HG03565 (cell line): ENCODE measurements at regions not wholly inside any gene's neighbourhood (a gene's known extent, or its start where the extent isn't known, plus 50 kb on each side); places are given as distances from the start of the nearest gene placed in this dataset.

Source experiments
- ATAC-seq: cut with Tn5 transposase; IDR thresholded peaks from one replicate; pipeline ENCODE4 v1.9.1; 2021; ENCODE audit warnings: mild to moderate bottlenecking, moderate library complexity; ENCODE audit not compliant: unreplicated experiment

GRCh38 chr3:180282386-180282785 is 245.6 kb upstream of the PEX5L start:
- no peak for ATAC-seq

GRCh38 chr3:180283251-180283650 is 246.5 kb upstream of the PEX5L start:
- ATAC-seq: no peak

DNA sequence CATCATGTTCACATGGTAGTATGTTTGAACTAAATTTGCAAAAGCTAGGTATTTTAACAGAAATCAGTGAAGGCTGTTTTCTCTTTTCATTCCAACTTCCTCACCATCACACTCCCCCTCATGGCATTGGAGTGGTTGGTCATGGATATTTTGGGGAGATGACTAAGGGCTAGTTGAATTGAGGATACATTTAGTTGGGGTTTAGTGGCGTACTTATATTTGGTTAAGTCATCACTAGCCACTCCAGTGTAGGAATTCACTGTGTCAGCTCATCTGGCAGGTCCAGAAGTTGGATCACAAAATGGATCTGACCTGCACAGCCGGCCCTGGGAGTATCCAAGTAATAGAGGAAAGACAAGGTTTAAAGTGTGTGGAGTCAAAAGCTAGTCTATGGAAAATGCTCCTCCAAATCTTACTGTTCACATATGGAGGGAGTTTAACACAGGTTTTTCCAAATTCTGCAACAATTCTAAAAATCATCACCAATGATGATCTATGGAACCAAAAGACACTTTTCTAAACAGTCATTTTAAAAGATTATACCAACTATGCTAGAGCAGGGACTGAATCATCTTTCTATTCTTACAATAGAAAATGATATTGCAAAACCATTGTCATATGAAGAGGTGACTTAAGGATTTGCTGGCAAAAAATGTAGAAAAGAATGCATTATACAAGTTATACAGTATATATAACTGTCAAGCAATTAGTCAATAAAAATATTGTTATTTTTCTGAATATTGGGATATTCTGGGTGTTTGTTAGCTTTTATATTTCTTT is 247.8 kb upstream of the PEX5L start:
- ATAC-seq: no peak

GRCh38 chr3:180287703-180288102 is 251.0 kb upstream of the PEX5L start:
- no peak for ATAC-seq

DNA sequence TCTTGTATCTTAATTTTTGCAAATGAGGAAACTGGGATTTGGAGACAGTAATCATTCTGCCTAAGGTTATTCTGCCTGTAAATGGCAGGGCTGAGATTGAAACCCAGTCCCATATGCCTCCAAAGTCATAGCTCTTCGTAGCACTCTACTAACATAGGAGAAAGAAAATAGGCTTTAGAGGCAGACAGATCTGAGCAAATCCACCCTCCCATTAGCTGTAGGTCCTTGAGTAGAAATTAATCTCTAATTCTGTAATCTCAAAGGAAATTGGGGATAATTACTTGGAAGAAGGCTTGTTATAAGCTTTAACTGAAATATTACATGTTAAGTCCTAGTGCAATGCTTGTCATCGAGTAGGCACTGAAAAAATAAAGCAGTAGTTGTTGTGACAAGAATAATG is 252.1 kb upstream of the PEX5L start:
- no peak for ATAC-seq

GRCh38 chr3:180290300-180290699 is 253.6 kb upstream of the PEX5L start:
- ATAC-seq: no peak

- no peak for ATAC-seq
Measured at GRCh38 chr3:180294282-180295027, 257.7 kb upstream of the PEX5L start.

DNA sequence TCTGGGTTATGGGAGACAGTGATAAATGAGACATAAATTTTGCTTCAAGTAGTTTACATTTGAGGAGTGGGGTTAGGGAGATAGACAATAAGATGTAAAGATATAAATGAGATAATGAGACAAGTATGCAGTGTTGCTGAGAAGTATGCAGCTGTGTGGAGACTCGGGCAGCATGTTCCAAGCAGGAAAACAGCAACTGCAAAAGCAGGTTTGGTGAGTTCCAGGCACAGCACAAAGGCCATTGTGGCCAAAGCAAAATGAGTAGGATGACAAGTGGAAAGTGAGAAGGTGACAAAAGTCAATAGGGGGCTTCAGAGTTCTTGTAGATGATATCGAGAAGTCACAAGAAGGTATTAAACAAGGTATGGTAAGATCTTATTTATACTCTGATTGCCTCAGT is 259.1 kb upstream of the PEX5L start:
- ATAC-seq: no peak

DNA sequence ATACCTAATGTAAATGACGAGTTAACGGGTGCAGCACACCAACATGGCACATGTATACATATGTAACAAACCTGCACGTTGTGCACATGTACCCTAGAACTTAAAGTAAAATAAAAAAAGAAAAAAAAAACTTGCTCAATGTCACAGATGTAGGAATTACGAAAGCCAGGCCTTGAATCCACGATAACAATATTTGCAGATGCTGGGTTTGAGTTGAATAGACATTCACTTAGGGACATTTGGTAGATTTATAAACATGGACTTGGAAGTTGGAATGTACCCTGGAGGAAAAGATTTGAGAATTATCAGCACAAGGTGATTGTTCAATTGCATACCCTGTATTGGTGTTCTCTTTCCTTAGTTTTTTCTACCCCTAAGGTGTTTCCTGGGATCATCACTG is 260.2 kb upstream of the PEX5L start:
- no peak for ATAC-seq

DNA sequence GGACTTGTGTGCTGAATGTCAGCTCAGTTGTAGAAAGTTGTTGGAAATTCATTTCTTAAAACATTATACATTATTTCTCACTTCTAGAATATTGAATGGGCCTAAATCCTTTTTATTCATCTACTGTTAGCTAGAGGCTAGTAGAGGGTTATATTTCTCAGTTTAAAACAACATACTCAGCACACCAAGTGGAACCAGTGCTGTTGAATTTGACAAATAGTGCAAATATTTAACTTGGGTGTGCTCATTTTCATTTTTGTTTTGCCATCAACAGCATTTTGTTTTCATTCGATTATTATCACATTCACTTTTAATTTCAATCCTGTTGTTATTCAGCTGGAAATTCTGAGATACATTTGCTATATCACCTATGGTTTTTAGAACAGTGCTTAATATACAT is 269.4 kb upstream of the PEX5L start:
- ATAC-seq: no peak

DNA sequence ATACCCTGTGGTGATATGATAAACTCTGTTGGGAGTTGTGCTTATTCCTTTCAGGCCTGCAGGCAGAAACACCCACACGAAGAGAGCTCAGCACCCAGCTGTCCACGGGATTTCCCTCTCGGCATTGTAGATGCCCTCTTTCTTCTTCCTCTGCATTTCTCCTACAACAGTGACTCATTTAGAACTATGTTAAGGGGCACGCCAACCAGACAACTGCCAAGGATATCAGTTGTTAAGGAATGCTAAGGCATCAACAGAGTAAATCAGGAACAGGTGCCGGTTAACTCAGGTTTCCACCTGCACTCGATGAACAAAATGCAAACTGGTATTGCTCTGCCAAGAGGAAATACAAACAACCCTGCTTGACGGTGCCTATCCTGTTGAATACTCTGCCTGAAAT is 270.0 kb upstream of the PEX5L start:
- no peak for ATAC-seq

- no peak for ATAC-seq
Measured at GRCh38 chr3:180311242-180311641, 274.5 kb upstream of the PEX5L start.

DNA sequence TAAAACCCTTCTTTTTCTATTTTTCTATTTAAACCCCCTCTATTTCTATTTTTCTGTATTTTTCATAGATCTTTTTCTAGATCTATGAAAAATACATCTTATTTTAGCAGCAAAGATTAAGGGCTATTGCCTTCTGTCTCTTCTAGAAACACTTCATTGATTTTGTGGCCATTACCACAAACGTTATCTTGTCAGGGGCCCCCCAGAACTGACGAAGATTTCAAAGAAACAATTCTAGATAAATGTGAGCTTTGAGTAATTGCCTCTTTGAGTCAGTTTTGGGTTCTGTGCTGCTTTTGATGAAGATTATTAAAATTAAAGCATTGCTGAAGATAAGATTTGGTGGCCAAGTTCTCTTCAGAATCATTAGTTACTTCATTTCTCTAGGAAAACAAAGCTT is 279.6 kb upstream of the PEX5L start:
- no peak for ATAC-seq

- ATAC-seq: no peak
Measured at GRCh38 chr3:180319461-180319860, 282.5 kb upstream of the TTC14 start.

- ATAC-seq: no peak
Measured at GRCh38 chr3:180320631-180321030, 281.3 kb upstream of the TTC14 start.

- no peak for ATAC-seq
Measured at GRCh38 chr3:180321534-180321933, 280.4 kb upstream of the TTC14 start.

- ATAC-seq: no peak
Measured at GRCh38 chr3:180322829-180323228, 279.1 kb upstream of the TTC14 start.

DNA sequence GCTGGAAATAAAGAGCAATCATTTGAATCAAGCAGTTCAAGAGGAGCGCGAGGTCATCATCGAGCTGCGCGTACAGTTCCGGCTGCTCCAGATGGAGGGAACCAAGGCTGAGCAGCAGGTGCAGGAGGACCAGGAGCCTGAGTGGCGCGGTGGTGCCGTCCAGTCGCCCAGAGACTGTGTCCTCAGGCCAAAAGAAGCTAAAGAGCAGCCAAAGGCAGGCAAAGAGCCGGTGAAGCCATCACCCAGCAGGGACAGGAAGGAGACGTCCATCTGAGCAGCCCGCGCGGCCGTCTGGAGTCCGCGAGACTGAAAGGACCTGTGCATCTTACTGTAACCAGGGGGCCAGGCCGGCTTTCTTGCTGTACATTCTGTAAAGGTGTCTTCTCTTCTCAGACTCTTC is 277.2 kb upstream of the TTC14 start:
- ATAC-seq: no peak

GRCh38 chr3:180325533-180325932 is 276.4 kb upstream of the TTC14 start:
- no peak for ATAC-seq

DNA sequence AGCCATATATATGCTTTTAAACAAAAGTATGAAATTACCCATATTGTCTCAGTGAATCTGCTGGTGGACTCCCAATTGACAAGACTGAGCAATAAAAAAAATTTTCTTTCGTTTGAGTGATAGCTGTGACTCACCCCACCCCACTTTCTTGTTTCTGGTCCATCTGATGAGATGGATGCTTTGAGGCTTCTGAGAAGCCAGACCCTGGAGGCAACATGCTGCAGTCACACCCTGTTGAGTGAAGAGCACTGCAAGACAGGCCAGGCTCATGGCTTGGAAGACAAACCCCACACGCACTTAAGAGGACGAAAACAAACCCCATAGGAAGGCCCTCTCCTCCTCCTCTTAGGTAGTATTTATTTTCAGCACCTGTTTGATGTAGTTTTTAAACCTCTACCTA is 276.0 kb upstream of the TTC14 start:
- no peak for ATAC-seq

DNA sequence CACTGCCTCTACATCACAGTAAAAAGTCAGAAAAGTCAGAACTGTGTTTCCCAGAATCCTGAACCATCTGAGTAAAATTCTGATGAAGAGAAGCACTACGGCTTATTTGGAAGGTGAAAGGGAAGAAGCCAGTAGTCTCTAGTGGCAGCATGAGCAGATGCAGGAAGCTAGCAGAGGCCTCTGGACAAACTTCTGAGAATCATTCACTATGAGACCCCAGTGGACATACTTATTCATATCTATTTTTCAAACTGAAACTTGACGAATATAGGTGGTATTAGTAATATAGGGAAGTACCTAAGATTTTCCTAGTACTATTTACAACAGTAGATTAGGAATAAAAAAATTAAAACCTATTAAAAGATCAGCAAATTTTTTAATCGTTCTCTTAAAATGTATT is 272.8 kb upstream of the TTC14 start:
- ATAC-seq: peak; percentile 70

- ATAC-seq: no peak
Measured at GRCh38 chr3:180329847-180330246, 272.1 kb upstream of the TTC14 start.

GRCh38 chr3:180330440-180330839 is 271.5 kb upstream of the TTC14 start:
- no peak for ATAC-seq
